GM12873 (cell line): ENCODE measurements at regions not wholly inside any gene's neighbourhood (a gene's known extent, or its start where the extent isn't known, plus 50 kb on each side); places are given as distances from the start of the nearest gene placed in this dataset.

ENCODE experiments used
- CTCF ChIP-seq: IDR thresholded peaks from 2 replicates; pipeline ENCODE4 v1.5.1; 2012; ENCODE audit warnings: low read depth, mild to moderate bottlenecking, moderate library complexity, low read length, control low read depth; ENCODE audit not compliant: insufficient read depth; ENCODE audit errors: missing control alignments

- no peak for TF ChIP-seq CTCF
Observed at GRCh38 chr13:99811067-99811700, 160.4 kb downstream of the ZIC5 start.

GRCh38 chr13:99809926-99810325, 161.6 kb downstream of the ZIC5 start:
- no peak for TF ChIP-seq CTCF

GRCh38 chr13:99809496-99809895, 162.1 kb downstream of the ZIC5 start:
- no peak for TF ChIP-seq CTCF

GRCh38 chr13:99808786-99809185, 162.8 kb downstream of the ZIC5 start:
- no peak for TF ChIP-seq CTCF

- TF ChIP-seq CTCF: no peak
Observed at GRCh38 chr13:99806671-99807070, 164.9 kb downstream of the ZIC5 start.

GRCh38 chr13:99805361-99805760, 166.2 kb downstream of the ZIC5 start:
- TF ChIP-seq CTCF: no peak

GRCh38 chr13:99803141-99803540, 168.4 kb downstream of the ZIC5 start:
- no peak for TF ChIP-seq CTCF
